GM23248 (cell line): ENCODE measurements at regions not wholly inside any gene's neighbourhood (a gene's known extent, or its start where the extent isn't known, plus 50 kb on each side); places are given as distances from the start of the nearest gene placed in this dataset.
"Not testable (repeated sequence)": the region's sequence is repeated elsewhere in the genome, so short reads cannot be mapped to it uniquely, and the experiment has no call there.

Experiments
- DNase-seq: peaks from one replicate; pipeline ENCODE4 v3.0.0-alpha.2; 2015
- H2AFZ ChIP-seq: fragments of 200-600 bp; sonication (generic); 2 replicates; pipeline ENCODE4 v1.6.1; 2016; ENCODE audit warnings: antibody characterized with exemption
- H3F3A ChIP-seq: fragments of 200-600 bp; sonication (generic); 2 replicates; pipeline ENCODE4 v1.6.1; 2016; ENCODE audit warnings: mild to moderate bottlenecking, antibody characterized with exemption, mixed run types; ENCODE audit not compliant: insufficient read depth
- H3K27ac ChIP-seq: fragments of 200-600 bp; sonication (generic); 2 replicates; pipeline ENCODE4 v1.5.1; 2016; ENCODE audit warnings: mild to moderate bottlenecking
- H3K27me3 ChIP-seq: fragments of 200-600 bp; sonication (generic); replicated peaks from 2 replicates; pipeline ENCODE4 v1.6.1; 2016; ENCODE audit warnings: mild to moderate bottlenecking; ENCODE audit not compliant: insufficient read depth
- H3K36me3 ChIP-seq: fragments of 200-600 bp; sonication (generic); 2 replicates; pipeline ENCODE4 v1.6.1; 2016; ENCODE audit warnings: low read depth, mild to moderate bottlenecking
- H3K4me1 ChIP-seq: fragments of 200-600 bp; sonication (generic); 2 replicates; pipeline ENCODE4 v1.6.1; 2016; ENCODE audit warnings: mild to moderate bottlenecking; ENCODE audit not compliant: insufficient read depth
- H3K4me2 ChIP-seq: fragments of 200-600 bp; sonication (generic); one replicate; pipeline ENCODE4 v1.6.1; 2016; ENCODE audit warnings: mild to moderate bottlenecking; ENCODE audit not compliant: unreplicated experiment
- H3K4me3 ChIP-seq: fragments of 200-600 bp; sonication (generic); 2 replicates; pipeline ENCODE4 v1.5.1; 2016; ENCODE audit warnings: mild to moderate bottlenecking
- H3K79me2 ChIP-seq: fragments of 200-600 bp; sonication (generic); 2 replicates; pipeline ENCODE4 v1.6.1; 2016; ENCODE audit warnings: mild to moderate bottlenecking; ENCODE audit not compliant: insufficient read depth
- H3K9ac ChIP-seq: fragments of 200-600 bp; sonication (generic); 2 replicates; pipeline ENCODE4 v1.6.1; 2016; ENCODE audit warnings: mild to moderate bottlenecking
- H3K9me2 ChIP-seq: fragments of 200-600 bp; sonication (generic); 2 replicates; pipeline ENCODE4 v1.6.1; 2016; ENCODE audit warnings: mixed run types, mild to moderate bottlenecking, moderate library complexity; ENCODE audit not compliant: insufficient read depth
- H3K9me3 ChIP-seq: fragments of 200-600 bp; sonication (generic); one replicate; pipeline ENCODE4 v1.6.1; 2017; ENCODE audit warnings: low read depth
- H4K20me1 ChIP-seq: fragments of 200-600 bp; sonication (generic); 2 replicates; pipeline ENCODE4 v1.6.0; 2016; ENCODE audit not compliant: insufficient read depth
- EZH2 ChIP-seq: fragments of 200-600 bp; sonication (generic); IDR thresholded peaks from 2 replicates; pipeline ENCODE4 v1.6.1; 2018; ENCODE audit warnings: antibody characterized with exemption, mild to moderate bottlenecking; ENCODE audit not compliant: insufficient read depth, poor library complexity, severe bottlenecking
- EZH2phosphoT487 ChIP-seq: fragments of 200-600 bp; sonication (generic); IDR thresholded peaks from 2 replicates; pipeline ENCODE4 v1.6.1; 2018; ENCODE audit warnings: antibody characterized with exemption, moderate library complexity, mild to moderate bottlenecking, low read depth; ENCODE audit not compliant: insufficient read depth
- WGBS, 2 experiments: methylation state at CpG; one replicate each; pipeline ENCODE4 v1.1.6; 2015 to 2017; ENCODE audit warnings: low lambda C conversion rate in 2 of 2, low coverage in 1 of 2; ENCODE audit errors: missing lambda C conversion rate in 2 of 2; 5-methylcytosine and 5-hydroxymethylcytosine counted together
- in situ Hi-C: fragments of 300-500 bp; cut with MboI; formaldehyde crosslinking; loops from 2 replicates; pipeline ENCODE4 v1.15.0; 2020

GRCh38 chr1:194062526-194062925 is 876.1 kb upstream of the B3GALT2 start:
- Histone ChIP-seq H3K9me2 (no peaks in the 10 kb centered on the region), H4K20me1 (no peaks in the 10 kb centered on the region), H3F3A (no peaks in the 10 kb centered on the region), H3K79me2 (no peaks in the 10 kb centered on the region), H3K27ac (no peak overlapping the region), H3K36me3 (no peaks in the 10 kb centered on the region), H3K27me3 (no peaks in the 10 kb centered on the region), H3K4me1 (no peaks in the 10 kb centered on the region), H3K4me2 (no peak overlapping the region), H2AFZ (no peak overlapping the region), H3K9me3 (no peaks in the 10 kb centered on the region), H3K9ac (no peak overlapping the region), H3K4me3 (no peak overlapping the region)
- no peak for TF ChIP-seq EZH2phosphoT487
- DNase-seq: no peak
- in situ Hi-C loops: no loop called here
- 25 to 35% methylated on average over 1 of the region's 1 CpG for WGBS, 2 experiments

DNA sequence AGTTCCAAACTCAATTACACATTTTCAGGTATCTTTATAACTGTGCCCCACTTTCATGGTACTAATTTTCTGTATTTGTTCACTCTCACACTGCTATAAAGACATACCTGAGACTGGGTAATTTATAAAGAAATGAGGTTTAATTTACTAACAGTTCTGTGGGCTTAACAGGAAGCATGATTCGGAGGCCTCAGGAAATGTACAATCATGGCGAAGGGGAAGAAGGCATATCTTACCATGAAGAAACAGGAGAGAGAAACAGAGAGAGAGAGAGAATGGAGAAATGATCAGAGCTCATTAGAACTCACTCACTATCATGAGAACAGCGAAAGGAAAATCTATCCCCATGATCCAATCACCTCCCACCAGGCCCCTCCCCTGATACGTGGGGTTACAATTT is 874.1 kb upstream of the B3GALT2 start:
- Histone ChIP-seq H3K9me2 (no peaks in the 10 kb centered on the region), H3K4me1 (no peaks in the 10 kb centered on the region), H3F3A (no peaks in the 10 kb centered on the region), H2AFZ (no peak overlapping the region), H3K36me3 (no peaks in the 10 kb centered on the region), H3K9me3 (no peaks in the 10 kb centered on the region), H3K27ac (no peak overlapping the region), H3K4me3 (no peak overlapping the region), H3K27me3 (no peaks in the 10 kb centered on the region), H3K9ac (no peak overlapping the region), H3K79me2 (no peaks in the 10 kb centered on the region), H3K4me2 (no peak overlapping the region), H4K20me1 (no peaks in the 10 kb centered on the region)
- WGBS, 2 experiments: 19 to 27% methylated on average over 4 of the region's 4 CpGs
- no peak for DNase-seq
- no peak for TF ChIP-seq EZH2
- no peak for TF ChIP-seq EZH2phosphoT487
- in situ Hi-C loops: no loop called here

- H3K4me3 ChIP-seq, H3K4me1 ChIP-seq, H3K27ac ChIP-seq, H2AFZ ChIP-seq, H3K9me2 ChIP-seq, H3K79me2 ChIP-seq, H3K36me3 ChIP-seq, H3F3A ChIP-seq, H3K27me3 ChIP-seq, DNase-seq, in situ Hi-C loops, H3K9ac ChIP-seq, H3K9me3 ChIP-seq, H3K4me2 ChIP-seq, H4K20me1 ChIP-seq: not testable (repeated sequence)
- WGBS, 2 experiments: 16 to 31% methylated on average over 5 of the region's 5 CpGs
Observed at GRCh38 chr1:194058268-194058667, 871.9 kb upstream of the B3GALT2 start.

DNA sequence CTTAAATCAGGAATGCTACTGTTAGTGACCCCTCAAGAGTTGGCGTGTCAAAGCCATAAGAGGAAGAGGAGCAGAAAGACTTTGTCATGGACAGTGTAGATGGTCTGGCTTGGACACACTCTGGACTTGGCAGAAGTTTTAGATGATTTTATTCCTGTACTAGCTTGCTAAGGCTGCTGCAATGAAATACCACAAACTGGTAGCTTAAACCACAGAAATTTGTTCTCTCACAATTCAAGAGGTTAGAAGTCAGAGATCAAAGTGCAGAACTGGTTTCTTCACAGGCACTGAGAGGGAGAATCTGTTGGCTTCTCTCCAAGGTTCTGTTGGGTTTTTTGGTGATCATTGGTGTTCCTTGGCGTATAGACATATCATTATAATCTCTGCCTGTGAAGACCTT is 869.8 kb upstream of the B3GALT2 start:
- H3F3A ChIP-seq: no peaks in the 10 kb centered on the region
- WGBS, 2 experiments: 12 to 17% methylated on average over 2 of the region's 2 CpGs
- no peak overlapping the region for H2AFZ ChIP-seq
- no peaks in the 10 kb centered on the region for H3K9me3 ChIP-seq
- no peaks in the 10 kb centered on the region for H3K4me1 ChIP-seq
- in situ Hi-C loops: no loop called here
- no peak overlapping the region for H3K9ac ChIP-seq
- no peaks in the 10 kb centered on the region for H3K79me2 ChIP-seq
- H3K4me2 ChIP-seq: no peak overlapping the region
- no peaks in the 10 kb centered on the region for H3K27me3 ChIP-seq
- TF ChIP-seq EZH2phosphoT487 (no peak), EZH2 (no peak)
- H3K4me3 ChIP-seq: no peak overlapping the region
- H4K20me1 ChIP-seq: no peaks in the 10 kb centered on the region
- H3K9me2 ChIP-seq: no peaks in the 10 kb centered on the region
- H3K36me3 ChIP-seq: no peaks in the 10 kb centered on the region
- H3K27ac ChIP-seq: no peak overlapping the region
- no peak for DNase-seq

DNA sequence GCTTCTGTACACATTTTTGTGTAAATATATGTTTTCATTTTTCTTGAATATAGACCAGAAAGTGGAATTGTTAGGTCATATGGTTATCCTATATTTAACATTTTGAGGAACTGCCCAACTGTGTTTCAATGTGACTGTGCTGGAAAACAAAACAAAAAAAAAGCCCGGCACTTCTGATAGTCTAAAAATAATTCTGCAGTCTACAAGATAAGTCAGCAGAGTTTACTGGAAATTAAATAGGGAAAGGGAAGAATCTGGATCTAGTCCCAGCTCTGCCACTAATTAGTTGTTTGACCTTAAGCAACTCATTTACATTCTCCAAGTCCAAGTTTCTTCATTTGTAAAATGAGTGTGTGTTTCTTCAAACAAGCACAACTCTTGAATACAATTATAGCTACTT is 869.1 kb upstream of the B3GALT2 start:
- H3K4me2 ChIP-seq: no peak overlapping the region
- no peak overlapping the region for H3K9ac ChIP-seq
- H3K36me3 ChIP-seq: no peaks in the 10 kb centered on the region
- H3K4me3 ChIP-seq: no peak overlapping the region
- no peak for TF ChIP-seq EZH2phosphoT487
- TF ChIP-seq EZH2: no peak
- H3F3A ChIP-seq: no peaks in the 10 kb centered on the region
- H3K27ac ChIP-seq: no peak overlapping the region
- no peaks in the 10 kb centered on the region for H3K9me3 ChIP-seq
- H4K20me1 ChIP-seq: no peaks in the 10 kb centered on the region
- in situ Hi-C loops: no loop called here
- 0 to 4% methylated on average over 1 of the region's 1 CpG for WGBS, 2 experiments
- no peaks in the 10 kb centered on the region for H3K9me2 ChIP-seq
- no peaks in the 10 kb centered on the region for H3K4me1 ChIP-seq
- no peaks in the 10 kb centered on the region for H3K79me2 ChIP-seq
- H2AFZ ChIP-seq: no peak overlapping the region
- H3K27me3 ChIP-seq: no peaks in the 10 kb centered on the region
- no peak for DNase-seq
